ENCODE measurements at regions not wholly inside any gene's neighbourhood (a gene's known extent, or its start where the extent isn't known, plus 50 kb on each side); places are given as distances from the start of the nearest gene placed in this dataset.

DNA sequence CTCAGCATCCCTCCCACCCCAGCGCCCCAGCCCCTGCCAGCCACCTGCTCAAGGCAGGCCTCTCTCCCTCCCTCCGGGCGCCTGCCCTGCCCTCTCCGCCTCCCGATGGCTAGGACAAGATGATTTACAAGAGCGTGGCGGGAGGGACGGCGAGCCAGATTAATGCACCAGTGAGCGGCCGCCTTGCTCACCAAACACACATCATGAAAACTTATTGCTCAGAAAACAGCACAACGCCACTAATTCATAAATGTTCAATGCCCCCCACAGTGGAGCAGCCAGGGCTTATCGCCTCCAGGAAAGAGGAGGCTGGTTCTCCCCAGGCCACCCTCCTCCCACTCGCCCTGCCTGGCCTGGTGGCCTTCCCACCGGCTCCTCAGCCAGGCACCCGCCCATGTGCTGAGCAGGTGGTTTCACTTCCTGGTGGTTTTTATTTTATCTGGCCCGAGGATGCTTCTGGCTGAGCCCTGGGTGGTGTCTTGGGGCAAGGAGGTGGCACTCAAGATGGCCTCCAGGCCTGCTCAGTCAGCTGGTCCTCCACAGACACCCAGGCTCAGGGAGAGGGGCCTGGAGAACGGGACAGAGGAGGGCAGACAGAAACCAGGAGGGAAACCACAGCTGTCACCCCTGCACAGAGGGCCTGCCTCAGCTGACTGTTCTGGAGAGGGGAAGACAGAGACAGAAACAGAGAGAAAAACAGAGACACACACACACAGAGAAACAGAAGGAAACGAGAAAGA lies 284.9 kb downstream of the UACA start:
- no peak overlapping the region for H3K27ac ChIP-seq
- no peak for DNase-seq (ENCODE audit: low read depth, low spot score)

DNA sequence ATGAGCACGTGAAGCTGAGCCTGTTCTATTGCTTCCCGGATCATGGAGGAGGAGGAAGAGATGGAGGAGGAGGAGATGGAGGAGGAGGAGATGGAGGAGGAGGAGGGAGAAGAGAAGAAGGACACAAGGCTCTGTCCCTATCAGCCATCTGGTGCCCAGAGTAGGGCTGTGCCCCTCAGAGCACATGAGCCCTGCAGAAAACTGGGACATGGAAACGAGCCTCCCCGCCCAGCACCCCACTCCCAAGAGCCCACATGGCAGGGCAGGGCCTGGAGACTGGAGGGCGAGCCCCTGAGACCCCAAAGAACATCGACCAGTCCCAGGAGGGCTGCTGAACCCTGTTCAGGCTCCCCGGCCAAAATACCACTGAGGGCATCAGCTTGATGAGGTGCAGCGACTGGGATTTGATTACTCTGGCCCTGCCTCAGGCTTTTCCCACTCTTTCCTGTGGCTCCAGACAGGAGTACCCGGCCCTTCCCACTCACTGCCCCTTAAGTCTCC lies 285.6 kb downstream of the UACA start:
- H3K27ac ChIP-seq: no peak overlapping the region
- DNase-seq (ENCODE audit: low read depth, low spot score): no peak

DNA sequence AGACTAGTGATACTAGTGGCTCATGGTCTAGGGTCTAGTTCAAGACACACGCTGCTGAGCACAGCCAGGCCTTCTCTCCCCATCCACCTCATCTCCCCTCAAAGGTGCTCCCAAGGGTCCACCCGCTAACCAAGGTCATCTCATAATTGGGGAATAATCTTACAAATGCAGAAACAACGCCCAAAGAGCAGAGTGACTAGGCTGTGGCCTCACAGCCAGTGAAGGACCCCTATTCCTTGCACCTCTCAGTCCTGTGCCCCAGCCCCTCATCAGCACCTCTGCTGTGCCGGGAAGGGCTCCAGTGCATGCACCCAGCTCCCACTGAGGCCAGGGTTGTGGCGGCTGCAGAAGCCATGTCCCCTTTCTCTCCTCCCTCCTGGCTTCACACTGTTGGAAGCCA lies 286.9 kb downstream of the UACA start:
- no peak overlapping the region for H3K27ac ChIP-seq
- DNase-seq (ENCODE audit: low read depth, low spot score): no peak

DNA sequence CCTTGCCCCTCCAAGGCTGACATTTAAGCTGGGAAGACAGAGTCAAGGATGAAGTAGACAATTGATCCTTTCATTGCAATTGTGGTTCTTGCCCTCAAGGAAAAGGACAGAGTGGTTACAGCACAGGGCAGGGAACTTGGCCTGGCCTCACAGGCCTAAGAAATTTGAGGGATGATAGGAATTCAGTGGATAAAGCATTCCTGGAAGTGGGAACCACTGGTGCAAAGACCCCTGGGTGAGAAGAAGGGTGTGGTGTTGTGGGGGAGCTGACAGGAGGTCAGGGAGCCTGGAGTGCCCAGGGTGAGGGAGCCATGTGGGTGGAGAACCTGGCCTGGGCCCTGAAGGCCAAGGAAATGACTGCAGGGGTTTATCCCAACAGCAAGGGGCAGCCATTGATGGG lies 287.4 kb downstream of the UACA start:
- H3K27ac ChIP-seq: no peak overlapping the region
- DNase-seq (ENCODE audit: low read depth, low spot score): no peak

DNA sequence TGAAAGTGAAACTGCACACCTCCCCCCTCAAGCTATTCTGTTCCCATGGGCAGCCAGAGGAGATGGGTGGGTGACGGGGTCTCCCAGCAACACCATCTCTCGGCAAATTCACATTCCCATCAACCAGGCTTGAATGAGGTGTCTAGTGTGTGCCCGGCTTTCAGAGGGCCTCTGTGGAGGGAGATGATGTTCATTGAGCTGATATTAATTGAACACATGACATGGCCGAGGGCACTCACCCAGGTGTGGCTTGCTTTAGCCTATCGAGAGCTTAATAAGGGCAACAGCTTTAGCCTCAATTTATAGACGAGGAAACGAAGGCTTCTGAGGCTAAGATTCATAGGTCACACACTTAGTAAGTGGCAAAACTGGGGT lies 288.0 kb downstream of the UACA start:
- no peak for DNase-seq (ENCODE audit: low read depth, low spot score)
- H3K27ac ChIP-seq: peak overlapping the region; percentile 71

DNA sequence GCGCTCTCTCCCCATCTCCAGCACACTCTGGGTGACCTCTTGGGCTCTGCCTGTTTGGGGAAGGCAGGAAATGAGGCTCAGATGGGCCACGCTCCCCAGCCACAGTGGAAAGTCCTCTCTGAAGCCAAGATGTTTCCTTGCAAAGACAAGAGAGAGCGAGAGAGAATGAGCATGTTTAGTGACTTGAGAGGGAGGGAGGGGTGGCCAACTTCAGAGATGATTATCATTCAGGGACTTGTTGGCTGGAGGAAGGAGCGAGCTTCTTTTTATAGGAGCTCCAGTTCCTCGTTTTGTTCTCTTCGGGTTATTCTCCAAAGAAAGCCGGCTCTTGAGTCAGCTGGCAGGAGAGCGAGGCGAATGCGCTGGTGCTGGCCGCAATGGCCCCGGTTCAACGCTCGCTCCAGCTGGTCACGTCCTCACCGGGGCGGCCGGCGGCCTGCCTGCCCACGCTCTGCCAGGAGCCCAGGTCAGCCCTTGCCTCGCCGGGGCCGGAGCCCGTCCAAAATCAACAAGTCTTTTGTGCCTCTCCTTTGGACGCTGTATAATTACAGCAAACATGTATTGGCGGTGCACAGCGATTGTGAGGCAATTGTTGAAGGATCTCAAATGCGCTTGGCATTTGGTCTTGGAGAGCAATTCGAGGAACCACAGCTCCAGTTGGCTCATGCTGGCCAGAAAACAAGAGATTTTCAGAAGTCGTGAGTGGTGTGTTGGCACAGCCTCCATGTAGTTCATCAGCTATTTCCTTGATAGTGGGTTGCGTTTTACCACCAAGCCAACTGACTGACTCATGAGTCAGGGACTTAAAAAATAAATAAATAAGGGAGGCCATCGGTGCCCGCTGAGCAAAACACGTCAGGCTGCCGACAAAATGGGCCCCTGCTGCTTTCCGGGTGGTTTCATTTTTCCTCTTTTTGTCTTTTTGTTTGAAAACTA lies 288.6 kb downstream of the UACA start:
- peak overlapping the region; percentile 71 for H3K27ac ChIP-seq
- peak; percentile 95 for DNase-seq (ENCODE audit: low read depth, low spot score)

DNA sequence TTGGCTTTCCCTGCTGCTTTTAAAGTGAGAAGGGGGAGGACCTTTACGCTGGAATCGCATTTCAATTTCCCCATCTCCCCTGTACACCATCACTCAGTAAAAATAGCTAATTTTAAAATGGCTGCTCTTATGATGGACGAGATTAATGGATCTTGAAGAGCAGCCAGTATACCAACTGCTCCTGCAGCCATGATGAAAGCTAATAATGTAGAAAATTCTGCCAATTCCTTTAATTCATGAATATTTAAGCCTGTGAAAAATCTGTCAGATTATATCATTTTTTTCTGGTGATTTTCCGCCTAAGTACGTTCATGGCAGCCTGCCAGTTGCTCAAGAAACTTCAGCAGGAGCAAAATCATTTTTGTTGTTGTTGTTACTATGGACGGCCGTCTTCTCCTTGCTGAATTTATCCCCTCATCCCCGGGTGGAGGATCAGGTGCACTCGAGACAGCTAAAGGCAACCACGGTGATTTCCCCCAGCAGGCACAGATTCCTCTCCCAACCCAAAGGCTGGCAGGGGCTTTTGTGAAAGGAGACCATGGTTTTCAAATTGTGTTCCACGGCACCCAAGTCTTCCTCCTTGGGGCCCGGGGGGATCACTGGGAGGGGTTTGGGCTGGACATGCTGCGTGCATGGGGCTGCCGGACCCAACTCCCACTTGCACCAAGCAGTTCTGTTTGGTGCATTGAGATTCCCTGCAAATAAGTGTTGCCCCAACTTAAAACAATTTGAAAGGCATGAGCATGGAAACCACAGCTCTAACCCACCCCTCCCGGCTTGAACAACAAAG lies 289.6 kb downstream of the UACA start:
- no peak for DNase-seq (ENCODE audit: low read depth, low spot score)
- peak overlapping the region; percentile 71 for H3K27ac ChIP-seq

DNA sequence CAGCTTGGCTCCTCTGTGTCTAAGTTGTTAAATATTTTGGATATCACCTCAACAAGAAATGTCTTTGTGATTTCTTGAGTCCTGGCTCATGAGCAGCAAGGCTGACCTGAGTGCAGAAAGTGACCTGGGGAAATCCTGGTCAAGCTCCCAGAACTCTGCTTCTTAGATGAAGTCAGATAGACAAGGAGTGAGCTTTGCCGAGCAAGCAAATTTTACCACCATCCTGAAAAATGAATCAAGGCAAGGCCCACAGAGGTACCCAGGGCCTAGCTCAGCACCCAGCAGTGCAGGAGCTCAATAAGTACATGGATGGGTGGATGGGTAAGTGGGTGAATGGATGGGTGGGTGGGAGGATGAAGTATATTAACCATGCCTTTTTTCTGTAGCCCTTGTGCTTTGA lies 291.8 kb downstream of the UACA start:
- DNase-seq (ENCODE audit: low read depth, low spot score): no peak
- H3K27ac ChIP-seq: no peak overlapping the region

DNA sequence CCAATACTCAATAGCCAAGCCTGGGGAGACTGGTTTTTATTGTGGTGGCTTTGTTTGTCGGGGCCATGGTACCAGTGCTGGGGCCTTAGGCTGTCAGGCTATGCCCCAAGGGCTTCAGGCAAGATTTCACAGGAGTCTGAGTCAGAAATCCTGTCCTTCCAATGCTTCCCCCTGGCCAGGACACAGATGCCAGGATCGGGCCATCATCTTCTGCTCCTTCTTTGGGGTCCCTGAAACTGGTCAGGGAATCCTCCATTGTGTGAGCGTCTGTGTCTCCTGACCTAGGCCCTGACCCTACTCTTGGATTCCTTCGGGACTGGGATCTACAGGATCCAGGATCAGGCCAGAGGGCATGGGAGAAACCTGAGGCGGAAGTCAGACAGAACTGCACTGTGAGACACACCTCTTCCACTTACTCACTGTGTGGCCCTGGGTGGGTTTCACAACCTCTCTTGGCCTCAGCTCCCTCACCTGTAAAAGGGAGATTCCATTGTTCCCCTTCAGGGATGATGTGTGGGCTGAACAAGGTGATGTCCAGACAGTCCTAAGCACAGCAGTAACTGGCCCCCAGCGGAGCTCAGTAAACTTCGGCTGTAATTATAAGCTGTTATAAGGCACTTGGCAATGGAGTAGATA lies 292.7 kb downstream of the UACA start:
- H3K27ac ChIP-seq: no peak overlapping the region
- no peak for DNase-seq (ENCODE audit: low read depth, low spot score)

DNA sequence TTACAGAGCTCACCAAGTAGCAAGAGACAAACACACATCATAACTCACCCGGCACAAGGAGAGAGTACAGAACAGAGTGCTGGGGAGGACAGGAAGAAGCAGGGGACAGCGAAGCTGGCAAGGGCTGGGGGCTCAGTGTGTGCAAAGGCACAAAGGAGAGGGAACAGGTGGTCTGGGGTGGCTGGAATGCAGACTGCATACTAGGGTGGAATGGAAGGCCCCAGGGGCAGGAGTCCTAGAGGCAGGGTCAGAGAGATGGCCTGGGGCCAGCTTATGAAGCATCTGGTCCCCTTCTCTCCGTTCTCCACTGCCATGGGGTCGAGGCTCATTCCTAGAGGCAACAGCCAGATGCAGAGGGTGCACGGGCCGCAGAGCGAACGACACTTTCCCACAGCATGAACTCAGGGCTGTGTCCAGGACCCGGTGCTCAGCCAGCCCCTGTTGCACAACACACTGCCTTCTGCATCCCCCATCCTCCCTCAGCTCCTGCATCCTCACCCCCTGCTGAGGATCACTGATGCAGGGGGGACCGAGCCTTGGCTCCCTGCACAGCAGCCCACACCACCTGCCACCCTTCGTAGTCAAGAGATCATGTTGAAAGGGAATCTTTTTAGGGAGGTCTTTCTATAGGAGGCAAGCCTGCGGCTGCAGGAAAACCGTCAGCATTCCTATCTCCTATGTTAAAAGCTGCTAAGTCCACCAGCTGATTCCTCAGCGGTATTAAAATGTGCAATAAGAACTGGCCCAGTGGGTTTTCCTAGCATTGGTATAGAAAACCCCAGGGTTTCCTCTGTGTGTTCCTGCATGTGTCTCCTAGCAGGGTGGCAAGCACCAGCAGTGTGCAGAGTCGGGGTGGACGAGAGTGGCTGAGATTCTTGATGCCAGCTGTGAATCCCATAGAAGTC lies 293.5 kb downstream of the UACA start:
- DNase-seq (ENCODE audit: low read depth, low spot score): no peak

DNA sequence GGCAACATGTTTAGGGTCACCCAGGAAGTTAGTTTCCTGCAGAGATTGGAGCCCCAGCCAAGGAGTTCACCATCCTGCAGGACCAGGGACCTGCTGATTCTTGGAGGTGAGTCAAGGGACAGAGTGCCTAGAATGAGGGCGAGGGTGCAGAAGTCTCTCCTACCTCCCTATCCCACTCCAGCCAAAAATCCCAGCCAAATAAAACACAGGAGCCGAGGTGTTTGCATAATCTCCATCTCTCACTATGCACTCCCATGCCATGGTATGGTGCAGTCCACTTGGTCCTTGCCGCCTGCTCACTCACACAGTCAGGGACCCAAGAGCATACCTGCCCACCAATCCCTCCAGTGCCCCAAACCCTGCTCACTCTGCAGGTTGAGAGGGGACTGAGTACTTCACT lies 294.2 kb downstream of the UACA start:
- no peak overlapping the region for H3K27ac ChIP-seq
- no peak for DNase-seq (ENCODE audit: low read depth, low spot score)

More for the DNA sequence above, 293.5 kb downstream of the UACA start:
- no peak overlapping the region for H3K27ac ChIP-seq

DNA sequence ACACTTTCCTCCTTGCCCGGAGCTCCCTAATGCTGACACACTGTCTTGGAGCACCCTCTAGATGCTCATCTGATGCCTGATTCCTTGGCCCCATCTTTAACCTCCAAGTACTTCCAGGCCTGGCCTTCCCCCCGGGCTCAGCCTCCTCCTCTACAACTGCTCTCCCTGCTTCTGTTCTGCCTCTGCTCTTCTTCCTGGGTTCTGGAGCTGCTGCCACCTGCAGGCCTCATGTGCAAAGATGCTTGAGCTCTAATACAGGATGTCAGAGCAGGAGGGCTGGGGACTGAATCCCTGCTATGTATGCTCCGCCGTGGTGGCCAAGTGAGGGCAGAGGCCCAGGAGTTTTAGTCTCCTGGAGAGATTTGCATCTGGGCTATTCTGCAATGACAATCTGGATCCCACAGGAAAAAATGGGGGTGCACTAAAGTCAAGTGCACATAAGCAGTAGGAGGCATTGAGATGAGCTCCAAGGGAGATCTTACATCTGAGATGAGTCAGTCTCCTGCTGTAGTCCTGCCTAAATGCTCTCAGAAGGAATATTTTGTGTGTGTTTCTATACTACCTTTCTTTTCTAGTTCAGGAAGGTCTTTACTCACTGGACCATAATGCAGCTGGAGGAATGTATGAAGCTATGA lies 296.3 kb downstream of the UACA start:
- H3K27ac ChIP-seq: no peak overlapping the region
- no peak for DNase-seq (ENCODE audit: low read depth, low spot score)

DNA sequence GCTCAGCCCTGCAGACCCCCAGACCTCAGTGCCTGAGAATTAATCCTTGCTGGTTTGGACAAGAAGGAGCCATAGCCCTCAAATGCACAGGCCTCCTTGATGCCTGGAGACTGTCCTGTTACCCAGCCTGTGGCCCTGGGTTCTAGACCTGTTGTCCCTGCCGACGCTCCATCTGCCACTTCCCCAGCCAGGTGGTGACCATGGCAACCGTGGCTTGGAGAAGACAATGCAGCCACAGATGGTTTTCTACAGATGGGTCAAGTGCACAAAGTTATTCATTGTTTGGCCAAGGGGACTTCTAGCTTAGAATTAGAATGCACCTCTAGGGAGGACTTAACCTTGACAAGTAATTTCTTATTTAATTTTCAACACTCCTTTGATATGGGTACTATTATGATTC lies 297.1 kb downstream of the UACA start:
- H3K27ac ChIP-seq: no peak overlapping the region
- DNase-seq (ENCODE audit: low read depth, low spot score): no peak

DNA sequence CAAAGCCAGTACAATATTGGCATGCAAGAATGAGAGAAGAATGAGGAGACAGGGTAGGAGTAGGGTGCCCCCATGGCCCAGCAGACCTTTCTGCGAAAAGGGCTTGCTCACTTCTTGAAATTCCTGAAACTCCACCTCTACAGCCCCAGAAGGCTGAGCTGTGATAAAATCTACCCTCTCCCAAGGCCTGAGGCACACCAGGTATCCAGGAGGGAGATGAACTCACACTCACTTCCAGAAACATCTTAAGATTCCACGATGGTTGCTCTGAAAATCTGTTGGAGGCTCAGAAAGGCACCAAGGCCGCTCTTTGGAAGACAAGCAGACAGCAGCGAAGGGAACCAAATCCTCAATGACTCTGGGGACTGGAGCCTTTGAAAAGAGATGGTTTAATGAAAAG lies 297.5 kb downstream of the UACA start:
- no peak overlapping the region for H3K27ac ChIP-seq
- no peak for DNase-seq (ENCODE audit: low read depth, low spot score)

DNA sequence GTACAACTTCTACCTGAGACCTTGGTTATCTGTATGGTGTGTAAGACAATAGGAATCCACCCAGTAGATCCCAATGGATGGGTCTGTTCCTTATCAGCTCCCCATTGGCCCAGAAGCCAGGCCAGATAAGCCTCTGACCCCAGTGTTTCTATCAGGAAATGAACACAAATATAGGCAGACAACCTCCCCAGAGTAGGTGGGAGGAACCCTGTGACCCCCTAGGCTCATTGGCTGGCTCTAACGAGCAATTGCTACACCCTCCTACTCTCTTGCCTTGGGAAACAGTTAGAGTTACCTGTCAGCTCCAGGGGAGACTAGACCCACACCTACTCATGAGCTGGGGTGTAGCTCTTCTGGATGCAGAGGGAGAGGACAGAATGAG lies 299.9 kb downstream of the UACA start:
- no peak for DNase-seq (ENCODE audit: low read depth, low spot score)
- no peak overlapping the region for H3K27ac ChIP-seq

DNA sequence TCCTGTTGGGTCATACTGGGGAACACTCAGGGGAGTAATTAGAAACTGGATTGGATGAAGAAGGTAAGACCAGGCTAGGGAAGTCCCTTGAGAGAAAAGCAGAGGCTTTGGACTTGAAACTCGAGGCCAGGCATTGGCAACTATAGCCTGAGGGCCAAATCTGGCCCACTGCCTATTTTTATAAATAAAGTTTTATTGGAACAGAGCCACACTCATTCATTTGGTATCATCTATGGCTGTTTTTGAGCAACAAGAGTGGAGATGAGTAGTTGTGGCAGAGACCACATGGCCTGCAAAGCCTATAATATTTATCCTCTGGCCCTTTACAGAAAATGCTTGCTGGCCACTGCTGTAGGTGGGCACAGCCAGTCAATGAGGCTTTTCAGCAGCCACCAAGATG lies 301.4 kb downstream of the UACA start:
- H3K27ac ChIP-seq: no peak overlapping the region

DNA sequence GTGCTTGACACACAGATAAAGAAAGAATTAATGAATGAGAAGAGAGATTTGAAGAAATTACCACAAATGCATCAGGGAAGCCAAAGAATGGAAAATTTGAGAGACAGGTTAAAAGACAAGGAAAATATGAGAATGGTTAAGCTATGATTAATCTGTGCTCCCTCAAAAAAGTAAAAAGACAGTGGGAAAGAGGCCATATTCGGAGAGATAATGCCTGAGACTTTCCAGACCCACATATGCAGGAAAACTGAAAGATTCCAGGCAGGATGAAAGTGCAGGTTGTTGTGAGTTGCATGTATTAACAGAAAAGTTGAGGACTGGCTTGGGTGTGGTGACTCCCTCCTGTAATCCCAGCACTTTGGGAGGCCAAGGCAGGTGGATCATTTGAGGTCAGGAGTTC lies 302.3 kb downstream of the UACA start:
- H3K27ac ChIP-seq: no peak overlapping the region
- no peak for DNase-seq (ENCODE audit: low read depth, low spot score)

More for the DNA sequence above, 301.4 kb downstream of the UACA start:
- no peak for DNase-seq (ENCODE audit: low read depth, low spot score)

DNA sequence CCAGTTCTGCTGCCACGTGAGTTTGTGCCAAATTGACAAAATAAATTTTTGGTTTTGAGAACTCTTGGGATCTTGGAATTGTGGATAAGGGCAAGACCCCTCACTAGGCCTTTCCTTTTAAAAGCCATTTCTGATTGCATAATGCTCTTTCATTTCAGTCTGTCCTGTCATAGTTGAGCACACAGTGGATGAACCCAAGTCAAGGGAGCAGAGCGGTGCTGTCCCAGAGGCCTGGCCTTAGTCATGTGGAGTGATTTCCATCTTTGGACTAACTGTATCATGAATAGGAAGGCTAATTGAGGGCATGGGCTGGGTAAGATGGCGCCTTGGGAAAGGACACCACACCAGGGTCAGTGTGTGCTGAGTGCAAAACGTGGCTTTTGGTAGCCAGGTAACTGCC lies 304.0 kb downstream of the UACA start:
- no peak overlapping the region for H3K27ac ChIP-seq
- DNase-seq (ENCODE audit: low read depth, low spot score): no peak

DNA sequence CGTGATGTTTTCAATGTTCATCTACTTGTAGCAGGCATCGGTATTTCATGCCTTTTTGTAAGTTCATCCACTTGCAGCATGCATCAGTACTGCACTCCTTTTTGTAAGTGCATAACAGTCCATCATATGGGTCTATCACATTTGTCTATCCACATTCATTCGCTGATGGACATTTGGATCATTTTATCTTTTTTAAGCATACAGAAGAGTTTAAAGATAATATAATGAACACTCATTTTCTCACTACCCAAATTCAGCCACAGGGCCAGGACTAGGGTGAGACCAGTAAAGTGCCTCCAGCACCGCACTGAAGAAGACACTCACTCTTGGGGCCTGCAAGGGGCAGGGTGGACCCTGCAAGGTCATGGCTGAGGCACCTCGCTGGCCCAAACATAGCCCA lies 309.6 kb downstream of the UACA start:
- H3K27ac ChIP-seq: no peak overlapping the region
- no peak for DNase-seq (ENCODE audit: low read depth, low spot score)

Data from epithelial cell of prostate (primary cell).